ENCODE measurements at regions not wholly inside any gene's neighbourhood (a gene's known extent, or its start where the extent isn't known, plus 50 kb on each side); places are given as distances from the start of the nearest gene placed in this dataset.

GRCh38 chr10:6345404-6345803 lies 142.7 kb downstream of the PFKFB3 start:
- Histone ChIP-seq H3K4me3 (replicated peaks in 1 of 3; ENCODE audit: insufficient read depth in 1 of 3, low read depth in 2 of 3, low read length in 3 of 3) (no peak overlapping the region), H3K27me3 (ENCODE audit: control insufficient read depth in 1 of 2, insufficient read depth in 2 of 2, low read length in 2 of 2) (peaks cover 0 to 17% of the 10 kb centered on the region in 2 experiments; a peak in 3 of 5 replicates), H3K9ac (ENCODE audit: insufficient read depth, low read depth, low read length) (no peak overlapping the region), H3K9me3 (ENCODE audit: low read length) (no peaks in the 10 kb centered on the region), H4K20me1 (ENCODE audit: insufficient read depth, low read length) (no peaks in the 10 kb centered on the region), H3K36me3 (replicated peaks in 1 of 2; ENCODE audit: control insufficient read depth in 1 of 2, insufficient read depth in 2 of 2, low read length in 2 of 2) (no peaks in the 10 kb centered on the region), H2AFZ (ENCODE audit: low read length) (no peak overlapping the region), H3K4me1 (ENCODE audit: insufficient read depth, low read length) (no peaks in the 10 kb centered on the region), H3K4me2 (ENCODE audit: low read depth, low read length) (no peak overlapping the region), H3K79me2 (ENCODE audit: insufficient read depth, low read length) (no peaks in the 10 kb centered on the region), H3K27ac (ENCODE audit: extremely low read length, insufficient read depth, low read length) (no peak overlapping the region)
- ChIA-PET POLR2A (no interaction called here), CTCF (ENCODE audit: low intra/inter-chr PET ratio, low total read pairs) (no interaction called here)
- no TSS peak for BruUV-seq (replicated peaks)
- ATAC-seq (no peak), DNase-seq (ENCODE audit: low spot score) (no peak), FAIRE-seq (no peak)
- intact Hi-C loops (cut with micrococcal nuclease; ENCODE audit: unreplicated experiment) (no loop called here), in situ Hi-C loops (cut with HindIII; ENCODE audit: extremely low pct_ligation_motif_present, low pct_unique_long_range_greater_than_20kb) (no loop called here)
- no peak for TF ChIP-seq ZBTB37 (CRISPR knock-in tag; IDR thresholded peaks at IDR 0.05)
- no peak for TF ChIP-seq ATF7 (IDR thresholded peaks at IDR 0.05)
- no peak for TF ChIP-seq ATF7 (CRISPR knock-in tag; IDR thresholded peaks at IDR 0.05)
- no peak for TF ChIP-seq ZNF619 (CRISPR knock-in tag; IDR thresholded peaks at IDR 0.05)
- no peak for TF ChIP-seq CREB1 (IDR thresholded peaks at IDR 0.05)
- TF ChIP-seq CREB1 (CRISPR knock-in tag; IDR thresholded peaks at IDR 0.05): no peak
- TF ChIP-seq LRRFIP1 (CRISPR knock-in tag; conservative IDR thresholded peaks at IDR 0.05): no peak
- no peak for TF ChIP-seq DR1 (CRISPR knock-in tag; IDR thresholded peaks at IDR 0.05)
- no peak for TF ChIP-seq XRCC5 (optimal IDR thresholded peaks at IDR 0.05; ENCODE audit: low read length)
- TF ChIP-seq CENPX (CRISPR knock-in tag; IDR thresholded peaks at IDR 0.05): no peak
- TF ChIP-seq ATF7-NPFF (CRISPR knock-in tag; IDR thresholded peaks at IDR 0.05; ENCODE audit: low read depth): no peak
- no peak for TF ChIP-seq ZBTB26 (CRISPR knock-in tag; IDR thresholded peaks at IDR 0.05; ENCODE audit: borderline replicate concordance)
- WGBS (ENCODE audit: low lambda C conversion rate): 37% methylated on average over 1 of the region's 1 CpG
